ENCODE measurements at regions not wholly inside any gene's neighbourhood (a gene's known extent, or its start where the extent isn't known, plus 50 kb on each side); places are given as distances from the start of the nearest gene placed in this dataset.

DNA sequence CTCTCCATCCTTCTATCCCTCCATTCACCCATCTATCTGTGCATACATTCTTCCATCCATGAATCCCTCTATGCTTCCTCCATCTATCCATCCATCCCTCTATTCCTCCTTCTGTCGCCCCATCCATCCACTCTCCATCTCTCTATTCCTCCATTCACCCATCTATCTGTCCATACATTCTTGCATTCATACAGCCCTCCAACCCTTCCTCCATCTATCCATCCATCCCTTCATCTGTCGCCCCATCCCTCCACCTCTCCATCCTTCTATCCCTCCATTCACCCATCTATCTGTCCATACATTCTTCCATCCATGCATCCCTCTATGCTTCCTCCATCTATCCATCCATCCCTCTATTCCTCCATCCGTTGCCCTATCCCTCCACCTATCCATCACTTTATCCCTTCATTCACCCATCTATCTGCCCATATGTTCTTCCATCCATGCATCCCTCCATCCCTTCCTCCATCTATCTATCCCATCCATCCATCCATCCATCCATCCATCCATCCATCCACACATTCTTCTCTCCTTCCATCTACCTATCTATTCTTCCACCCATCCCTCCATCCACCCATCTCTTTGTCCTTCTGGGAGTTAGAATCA is 272.5 kb upstream of the TNRC6C start:
- ChIA-PET CTCF (no interaction called here), POLR2A (interaction anchor here (0.6 kb wide), 1 partner anchor 272 kb away, joined by 5 read pairs; the partner anchor contains the start of gene TNRC6C)
- Histone ChIP-seq H3K9me3 (ENCODE audit: control insufficient read depth, insufficient read depth, low read length) (no peaks in the 10 kb centered on the region), H3K27ac (ENCODE audit: low read depth, low read length) (no peak overlapping the region), H3K27me3 (ENCODE audit: control insufficient read depth, insufficient read depth, low read length) (peaks cover 14% of the 10 kb centered on the region), H3K4me3 (ENCODE audit: low read depth, low read length) (no peak overlapping the region)
- TF ChIP-seq, protein P1, sequence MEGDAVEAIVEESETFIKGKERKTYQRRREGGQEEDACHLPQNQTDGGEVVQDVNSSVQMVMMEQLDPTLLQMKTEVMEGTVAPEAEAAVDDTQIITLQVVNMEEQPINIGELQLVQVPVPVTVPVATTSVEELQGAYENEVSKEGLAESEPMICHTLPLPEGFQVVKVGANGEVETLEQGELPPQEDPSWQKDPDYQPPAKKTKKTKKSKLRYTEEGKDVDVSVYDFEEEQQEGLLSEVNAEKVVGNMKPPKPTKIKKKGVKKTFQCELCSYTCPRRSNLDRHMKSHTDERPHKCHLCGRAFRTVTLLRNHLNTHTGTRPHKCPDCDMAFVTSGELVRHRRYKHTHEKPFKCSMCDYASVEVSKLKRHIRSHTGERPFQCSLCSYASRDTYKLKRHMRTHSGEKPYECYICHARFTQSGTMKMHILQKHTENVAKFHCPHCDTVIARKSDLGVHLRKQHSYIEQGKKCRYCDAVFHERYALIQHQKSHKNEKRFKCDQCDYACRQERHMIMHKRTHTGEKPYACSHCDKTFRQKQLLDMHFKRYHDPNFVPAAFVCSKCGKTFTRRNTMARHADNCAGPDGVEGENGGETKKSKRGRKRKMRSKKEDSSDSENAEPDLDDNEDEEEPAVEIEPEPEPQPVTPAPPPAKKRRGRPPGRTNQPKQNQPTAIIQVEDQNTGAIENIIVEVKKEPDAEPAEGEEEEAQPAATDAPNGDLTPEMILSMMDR (IDR thresholded peaks at IDR 0.05; ENCODE audit: low read depth, low read length) = no peak
- no peak for DNase-seq (ENCODE audit: low read depth, low spot score)

DNA sequence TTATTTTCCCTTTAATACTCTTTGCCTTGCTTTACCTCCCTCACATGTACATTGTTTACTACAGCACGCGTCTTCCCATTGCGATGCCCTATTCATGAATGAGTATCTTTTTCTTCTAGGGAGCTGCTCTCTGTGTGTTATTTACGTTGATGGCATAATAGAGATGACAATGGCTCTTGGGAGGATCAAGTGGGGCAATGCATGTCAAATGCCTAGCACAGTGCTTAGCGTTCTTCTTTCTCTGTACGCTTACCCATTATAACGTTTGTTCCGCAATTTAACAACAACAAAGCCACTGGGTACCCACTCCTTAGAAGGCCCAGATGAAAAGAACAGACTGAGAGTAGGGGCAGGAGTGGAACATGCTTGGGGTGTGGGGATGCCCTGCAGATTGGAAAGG is 271.6 kb upstream of the TNRC6C start:
- no peak overlapping the region for H3K4me3 ChIP-seq (ENCODE audit: low read depth, low read length)
- H3K27me3 ChIP-seq (ENCODE audit: control insufficient read depth, insufficient read depth, low read length) = peaks cover 20% of the 10 kb centered on the region
- ChIA-PET POLR2A (interaction anchor here (0.6 kb wide), 1 partner anchor 271 kb away, joined by 5 read pairs; the partner anchor contains the start of gene TNRC6C), CTCF (no interaction called here)
- no peak for DNase-seq (ENCODE audit: low read depth, low spot score)
- no peak overlapping the region for H3K27ac ChIP-seq (ENCODE audit: low read depth, low read length)
- no peaks in the 10 kb centered on the region for H3K9me3 ChIP-seq (ENCODE audit: control insufficient read depth, insufficient read depth, low read length)
- TF ChIP-seq, protein P1 (IDR thresholded peaks at IDR 0.05; ENCODE audit: low read depth, low read length) = no peak

DNA sequence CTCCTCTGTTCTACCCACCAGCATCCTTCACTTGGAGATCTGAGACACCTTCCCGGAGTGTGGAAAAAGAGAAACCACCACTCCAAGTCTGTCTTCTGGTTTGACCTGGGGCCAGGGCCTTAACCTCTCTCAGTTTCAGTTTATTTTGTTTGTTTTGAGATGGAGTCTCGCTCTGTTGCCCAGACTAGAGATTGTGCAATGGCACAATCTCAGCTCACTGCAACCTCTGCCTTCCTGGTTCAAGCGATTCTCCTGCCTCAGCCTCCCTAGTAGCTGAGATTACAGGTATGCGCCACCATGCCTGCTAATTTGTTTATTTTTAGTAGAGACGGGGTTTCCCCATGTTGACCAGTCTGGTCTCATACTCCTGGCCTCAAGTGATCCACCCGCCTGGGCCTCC is 271.1 kb upstream of the TNRC6C start:
- POLR2A ChIA-PET = no interaction called here
- peaks cover 21% of the 10 kb centered on the region for H3K27me3 ChIP-seq (ENCODE audit: control insufficient read depth, insufficient read depth, low read length)

DNA sequence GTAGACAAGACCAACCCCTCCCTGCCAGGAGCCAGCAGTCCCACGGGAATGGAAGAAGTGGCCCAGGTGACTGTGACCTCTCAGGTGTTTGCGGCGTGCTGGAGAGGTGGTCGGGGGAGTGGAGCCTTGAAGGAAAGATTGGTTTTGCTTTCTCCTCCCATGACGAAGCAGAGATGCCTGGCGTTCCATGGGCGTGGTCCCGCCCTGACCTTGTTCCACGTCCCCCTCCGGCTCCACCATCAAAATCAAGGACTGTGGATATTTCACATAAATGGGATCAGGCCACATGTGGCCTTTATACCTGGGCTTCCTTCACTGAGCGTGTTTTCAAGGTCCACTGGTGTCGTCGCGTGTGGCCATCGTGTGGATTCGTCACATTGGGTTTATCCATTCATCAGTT is 270.6 kb upstream of the TNRC6C start:
- Histone ChIP-seq H3K27ac (ENCODE audit: low read depth, low read length) (no peak overlapping the region), H3K9me3 (ENCODE audit: control insufficient read depth, insufficient read depth, low read length) (no peaks in the 10 kb centered on the region), H3K4me3 (ENCODE audit: low read depth, low read length) (no peak overlapping the region), H3K27me3 (ENCODE audit: control insufficient read depth, insufficient read depth, low read length) (peaks cover 24% of the 10 kb centered on the region)
- POLR2A ChIA-PET = no interaction called here
- DNase-seq (ENCODE audit: low read depth, low spot score) = no peak
- CTCF ChIA-PET = no interaction called here
- TF ChIP-seq, protein P1 (IDR thresholded peaks at IDR 0.05; ENCODE audit: low read depth, low read length) = no peak

More for the DNA sequence above, 271.1 kb upstream of the TNRC6C start:
- TF ChIP-seq, protein P1 (IDR thresholded peaks at IDR 0.05; ENCODE audit: low read depth, low read length) = no peak
- CTCF ChIA-PET = no interaction called here
- no peak overlapping the region for H3K4me3 ChIP-seq (ENCODE audit: low read depth, low read length)
- no peak for DNase-seq (ENCODE audit: low read depth, low spot score)
- H3K27ac ChIP-seq (ENCODE audit: low read depth, low read length) = no peak overlapping the region
- no peaks in the 10 kb centered on the region for H3K9me3 ChIP-seq (ENCODE audit: control insufficient read depth, insufficient read depth, low read length)

DNA sequence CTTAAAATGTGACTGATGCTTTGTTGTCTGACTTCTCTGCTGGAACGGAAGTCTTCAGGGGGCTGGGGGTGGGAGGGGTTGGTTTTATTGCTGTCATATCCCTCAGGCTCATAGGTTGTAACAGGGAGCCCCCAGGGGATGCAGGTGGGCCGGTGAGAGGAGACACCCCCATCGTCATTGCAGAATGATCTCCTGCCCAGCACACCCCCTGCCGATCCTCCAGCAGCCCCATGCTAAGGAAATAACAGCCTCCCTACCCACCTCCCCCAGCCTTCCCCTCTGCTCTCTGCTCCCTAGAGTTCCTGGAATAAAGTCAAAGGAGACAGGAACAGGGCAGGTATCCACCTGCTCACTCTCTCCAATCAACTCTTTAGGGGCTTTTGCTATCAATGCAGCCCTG is 270.1 kb upstream of the TNRC6C start:
- no peak overlapping the region for H3K4me3 ChIP-seq (ENCODE audit: low read depth, low read length)
- H3K9me3 ChIP-seq (ENCODE audit: control insufficient read depth, insufficient read depth, low read length) = no peaks in the 10 kb centered on the region
- H3K27ac ChIP-seq (ENCODE audit: low read depth, low read length) = no peak overlapping the region
- ChIA-PET POLR2A (no interaction called here), CTCF (no interaction called here)
- DNase-seq (ENCODE audit: low read depth, low spot score) = no peak
- TF ChIP-seq, protein P1 (IDR thresholded peaks at IDR 0.05; ENCODE audit: low read depth, low read length) = no peak
- peaks cover 28% of the 10 kb centered on the region for H3K27me3 ChIP-seq (ENCODE audit: control insufficient read depth, insufficient read depth, low read length)
